Activated B cell treated with CpG ODN at 0.5 μM for 24 hours (primary cell): ENCODE measurements at regions not wholly inside any gene's neighbourhood (a gene's known extent, or its start where the extent isn't known, plus 50 kb on each side); places are given as distances from the start of the nearest gene placed in this dataset.

Experiments
- ATAC-seq: fragments of 200-7000 bp; cut with Tn5 transposase; one replicate; pipeline ENCODE4 v1.10.0; 2021; ENCODE audit warnings: low read depth, mild to moderate bottlenecking, moderate library complexity
- CTCF ChIA-PET: fragments of 350-600 bp; sonication (Branson Sonifier 250); formaldehyde crosslinking; loops from one replicate; lab custom pipeline; 2021; ENCODE audit warnings: antibody characterized with exemption; lab: Charles Lee
- POLR2A ChIA-PET: fragments of 350-600 bp; sonication (Branson Sonifier 250); formaldehyde crosslinking; loops from one replicate; lab custom pipeline; 2021; ENCODE audit warnings: antibody characterized with exemption; lab: Charles Lee
- DNase-seq: peaks from one replicate; pipeline ENCODE4 v3.0.0; 2022
- H3K27ac Mint-ChIP-seq: one replicate; pipeline ENCODE4 v1.8.0; 2020; ENCODE audit warnings: mixed read lengths
- H3K27me3 Mint-ChIP-seq: one replicate; pipeline ENCODE4 v1.8.0; 2021; ENCODE audit warnings: mixed read lengths
- H3K36me3 Mint-ChIP-seq: one replicate; pipeline ENCODE4 v1.8.0; 2021; ENCODE audit warnings: low read depth, mixed read lengths
- H3K4me1 Mint-ChIP-seq: one replicate; pipeline ENCODE4 v1.8.0; 2021; ENCODE audit warnings: mixed read lengths
- H3K4me3 Mint-ChIP-seq: one replicate; pipeline ENCODE4 v1.8.0; 2020; ENCODE audit warnings: mild to moderate bottlenecking, mixed read lengths
- H3K9me3 Mint-ChIP-seq: one replicate; pipeline ENCODE4 v1.8.0; 2020; ENCODE audit warnings: mixed read lengths
- CTCF ChIP-seq: fragments of 200-600 bp; IDR thresholded peaks from one replicate; pipeline ENCODE4 v1.8.0; 2022; ENCODE audit warnings: antibody characterized with exemption, mild to moderate bottlenecking
- intact Hi-C: fragments of 100-400 bp; cut with micrococcal nuclease; formaldehyde crosslinking; loops from one replicate; pipeline ENCODE4 v1.15.1; 2024

GRCh38 chr6:78363688-78364087 lies 503.7 kb upstream of the IRAK1BP1 start:
- DNase-seq = no peak
- Mint-ChIP-seq H3K4me3 (no peak overlapping the region), H3K36me3 (no peaks in the 10 kb centered on the region), H3K4me1 (no peaks in the 10 kb centered on the region), H3K9me3 (peaks cover 2% of the 10 kb centered on the region), H3K27ac (no peak overlapping the region), H3K27me3 (no peaks in the 10 kb centered on the region)
- intact Hi-C loops = no loop called here
- no peak for ATAC-seq
- ChIA-PET CTCF (no interaction called here), POLR2A (no interaction called here)
- no peak for TF ChIP-seq CTCF

DNA sequence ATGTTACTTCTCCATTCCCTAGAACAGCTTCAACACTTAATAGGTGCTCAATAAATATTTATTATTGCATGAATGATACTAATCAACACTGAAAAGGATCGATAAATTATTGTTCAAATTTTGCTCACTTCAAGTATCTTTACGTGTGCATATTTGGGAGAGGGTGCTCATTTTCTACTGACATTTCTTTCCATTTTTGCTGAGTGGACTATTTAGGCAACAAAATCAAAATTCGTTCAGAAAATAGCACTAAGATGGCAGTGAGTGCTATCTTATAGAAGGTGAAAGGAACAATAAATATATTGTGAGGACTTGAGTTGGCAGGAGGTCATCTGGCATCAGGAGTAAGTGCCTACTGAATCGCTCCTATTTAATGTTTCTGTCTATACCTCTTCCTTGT lies 501.9 kb upstream of the IRAK1BP1 start:
- ChIA-PET CTCF (no interaction called here), POLR2A (no interaction called here)
- Mint-ChIP-seq H3K9me3 (peaks cover 2% of the 10 kb centered on the region), H3K4me3 (no peak overlapping the region), H3K36me3 (no peaks in the 10 kb centered on the region), H3K27me3 (no peaks in the 10 kb centered on the region), H3K27ac (no peak overlapping the region), H3K4me1 (no peaks in the 10 kb centered on the region)
- ATAC-seq = no peak
- intact Hi-C loops = no loop called here
- no peak for DNase-seq
- no peak for TF ChIP-seq CTCF

GRCh38 chr6:78377056-78377455 lies 490.3 kb upstream of the IRAK1BP1 start:
- no peak for TF ChIP-seq CTCF
- CTCF ChIA-PET = no interaction called here
- ATAC-seq = no peak
- POLR2A ChIA-PET = no interaction called here
- DNase-seq = no peak
- H3K4me3 Mint-ChIP-seq = no peak overlapping the region
- intact Hi-C loops = no loop called here
- no peaks in the 10 kb centered on the region for H3K27me3 Mint-ChIP-seq
- H3K9me3 Mint-ChIP-seq = peaks cover 27% of the 10 kb centered on the region
- H3K27ac Mint-ChIP-seq = no peak overlapping the region
- H3K4me1 Mint-ChIP-seq = no peaks in the 10 kb centered on the region
- no peaks in the 10 kb centered on the region for H3K36me3 Mint-ChIP-seq

DNA sequence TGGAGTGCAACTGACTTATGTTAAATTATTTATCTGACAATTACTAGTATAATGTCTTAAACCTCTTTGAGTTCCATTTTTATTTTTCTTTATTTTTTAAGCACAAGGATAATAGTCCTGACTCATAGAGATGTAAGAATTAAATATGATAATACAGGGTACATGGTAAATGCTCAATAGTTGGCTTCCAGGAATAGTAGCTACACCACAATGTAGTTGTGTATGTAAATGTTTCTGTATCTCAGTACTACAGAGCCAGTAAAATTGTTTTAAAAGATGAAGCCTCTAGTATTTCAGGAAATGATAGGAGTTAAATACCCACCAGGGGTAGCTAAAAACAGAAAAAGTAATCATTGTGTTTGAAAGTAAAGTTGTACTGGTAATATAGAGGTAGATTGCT lies 487.4 kb upstream of the IRAK1BP1 start:
- intact Hi-C loops = no loop called here
- Mint-ChIP-seq H3K9me3 (peaks cover 23% of the 10 kb centered on the region), H3K27me3 (no peaks in the 10 kb centered on the region), H3K36me3 (no peaks in the 10 kb centered on the region), H3K4me1 (no peaks in the 10 kb centered on the region), H3K27ac (no peak overlapping the region), H3K4me3 (no peak overlapping the region)
- ATAC-seq (no peak), DNase-seq (no peak)
- TF ChIP-seq CTCF = no peak
- ChIA-PET CTCF (no interaction called here), POLR2A (no interaction called here)

GRCh38 chr6:78380541-78380940 lies 486.8 kb upstream of the IRAK1BP1 start:
- Mint-ChIP-seq H3K4me3 (no peak overlapping the region), H3K27me3 (no peaks in the 10 kb centered on the region), H3K4me1 (no peaks in the 10 kb centered on the region), H3K9me3 (peaks cover 24% of the 10 kb centered on the region), H3K27ac (no peak overlapping the region), H3K36me3 (no peaks in the 10 kb centered on the region)
- CTCF ChIA-PET = no interaction called here
- no peak for ATAC-seq
- intact Hi-C loops = no loop called here
- no peak for DNase-seq
- TF ChIP-seq CTCF = no peak
- POLR2A ChIA-PET = no interaction called here
